B cell (primary cell): ENCODE measurements at regions not wholly inside any gene's neighbourhood (a gene's known extent, or its start where the extent isn't known, plus 50 kb on each side); places are given as distances from the start of the nearest gene placed in this dataset.

Experiments
- ATAC-seq: fragments of 200-7000 bp; cut with Tn5 transposase; one replicate; pipeline ENCODE4 v1.10.0; 2021; ENCODE audit warnings: low read depth, mild to moderate bottlenecking, moderate number of reproducible peaks, moderate library complexity
- CTCF ChIA-PET: fragments of 350-600 bp; sonication (Branson Sonifier 250); formaldehyde crosslinking; loops from one replicate; lab custom pipeline; 2021; ENCODE audit warnings: antibody characterized with exemption, inconsistent platforms; lab: Charles Lee
- POLR2A ChIA-PET: fragments of 350-600 bp; sonication (Branson Sonifier 250); formaldehyde crosslinking; loops from one replicate; lab custom pipeline; 2021; ENCODE audit warnings: antibody characterized with exemption; lab: Charles Lee
- DNase-seq: peaks from one replicate; pipeline ENCODE4 v3.0.0; 2013
- H2AFZ ChIP-seq: 2 replicates; pipeline ENCODE4 v1.6.1; 2012; ENCODE audit warnings: mild to moderate bottlenecking, low read depth, low read length; ENCODE audit not compliant: insufficient read depth, poor library complexity, severe bottlenecking
- H3K27ac ChIP-seq, 2 donors: 1 replicate in 1 of 2; 2 replicates in 1 of 2; pipeline ENCODE4 v1.5.1; 2012 to 2013; ENCODE audit warnings: low read length in 2 of 2, mild to moderate bottlenecking in 2 of 2, moderate library complexity in 1 of 2
- H3K27me3 ChIP-seq, 4 experiments: fragments of 200-600 bp in 1 of 4; sonication (generic) in 1 of 4; replicated peaks in 1 of 4; 1 replicate in 2 of 4; 2 replicates in 2 of 4; pipeline versions ENCODE4 v1.6.1 to v1.7.0; 2013 to 2016; ENCODE audit warnings: low read length in 3 of 4, mild to moderate bottlenecking in 2 of 4, mixed read lengths in 1 of 4, moderate library complexity in 1 of 4; ENCODE audit not compliant: insufficient read depth in 4 of 4, control insufficient read depth in 3 of 4; ENCODE audit errors: control extremely low read depth in 1 of 4
- H3K36me3 ChIP-seq, 2 experiments: replicated peaks in 1 of 2; 1 replicate in 1 of 2; 2 replicates in 1 of 2; pipeline versions ENCODE4 v1.6.1 to v1.7.1; 2013; ENCODE audit warnings: low read length in 1 of 2; ENCODE audit not compliant: insufficient read depth in 2 of 2, control insufficient read depth in 1 of 2; ENCODE audit errors: control extremely low read depth in 1 of 2, extremely low read depth in 1 of 2
- H3K4me1 ChIP-seq, 2 donors: fragments of 200-600 bp in 1 of 2; sonication (generic) in 1 of 2; 1 replicate in 1 of 2; 2 replicates in 1 of 2; pipeline versions ENCODE4 v1.5.1 to v1.6.1; 2013 to 2017; ENCODE audit warnings: low read length in 2 of 2; ENCODE audit not compliant: control insufficient read depth in 2 of 2, insufficient read depth in 2 of 2
- H3K4me2 ChIP-seq: replicated peaks from 2 replicates; pipeline ENCODE3; 2012; ENCODE audit warnings: mild to moderate bottlenecking, low read depth, low read length; ENCODE audit not compliant: poor library complexity, severe bottlenecking
- H3K4me3 ChIP-seq, 5 experiments: fragments of 200-600 bp in 1 of 5; sonication (generic) in 1 of 5; 1 replicate in 3 of 5; 2 replicates in 2 of 5; pipeline versions ENCODE4 v1.5.1 to v1.7.0; 2011 to 2016; ENCODE audit warnings: low read length in 4 of 5, mild to moderate bottlenecking in 4 of 5, low read depth in 2 of 5, control low read depth in 1 of 5, moderate library complexity in 1 of 5; ENCODE audit not compliant: insufficient read depth in 1 of 5; ENCODE audit errors: control extremely low read depth in 1 of 5, extremely low read depth in 1 of 5
- H3K79me2 ChIP-seq: fragments of 200-600 bp; sonication (generic); one replicate; pipeline ENCODE4 v1.6.0; 2016; ENCODE audit warnings: low read length; ENCODE audit not compliant: control insufficient read depth, insufficient read depth
- H3K9ac ChIP-seq: fragments of 200-600 bp; sonication (generic); 2 replicates; pipeline ENCODE4 v1.6.1; 2017; ENCODE audit warnings: mild to moderate bottlenecking, low read length, moderate library complexity
- H3K9me3 ChIP-seq, 3 donors: one replicate each; pipeline versions ENCODE4 v1.6.1 to v1.7.1; 2013; ENCODE audit warnings: low read length in 2 of 3; ENCODE audit not compliant: control insufficient read depth in 2 of 3, insufficient read depth in 1 of 3; ENCODE audit errors: control extremely low read depth in 1 of 3
- H4K20me1 ChIP-seq: 2 replicates; pipeline ENCODE4 v1.6.0; 2012; ENCODE audit warnings: mild to moderate bottlenecking, low read length; ENCODE audit not compliant: insufficient read depth, control insufficient read depth, poor library complexity, severe bottlenecking
- H3K27ac Mint-ChIP-seq: one replicate; pipeline ENCODE4 v1.8.0; 2021; ENCODE audit warnings: mixed read lengths
- H3K27me3 Mint-ChIP-seq: one replicate; pipeline ENCODE4 v1.8.0; 2021; ENCODE audit warnings: mixed read lengths
- H3K4me1 Mint-ChIP-seq: one replicate; pipeline ENCODE4 v1.8.0; 2021; ENCODE audit warnings: mixed read lengths
- H3K4me3 Mint-ChIP-seq: one replicate; pipeline ENCODE4 v1.8.0; 2021; ENCODE audit warnings: mixed read lengths
- H3K9me3 Mint-ChIP-seq: one replicate; pipeline ENCODE4 v1.8.0; 2022; ENCODE audit warnings: mixed read lengths; ENCODE audit not compliant: insufficient read depth
- CTCF ChIP-seq: fragments of 200-600 bp; IDR thresholded peaks from one replicate; pipeline ENCODE4 v1.8.0; 2022; ENCODE audit warnings: antibody characterized with exemption, mild to moderate bottlenecking
- EZH2 ChIP-seq: IDR thresholded peaks from 2 replicates; pipeline ENCODE4 v1.6.1; 2012; ENCODE audit warnings: borderline replicate concordance, low read depth, mild to moderate bottlenecking, moderate library complexity, low read length; ENCODE audit not compliant: insufficient read depth, poor library complexity, severe bottlenecking
- WGBS: methylation state at CpG from one replicate; pipeline ENCODE4 v1.1.5; 2013; ENCODE audit warnings: missing lambda C conversion rate; ENCODE audit not compliant: insufficient coverage; 5-methylcytosine and 5-hydroxymethylcytosine counted together
- intact Hi-C: fragments of 100-400 bp; cut with micrococcal nuclease; formaldehyde crosslinking; loops from one replicate; pipeline ENCODE4 v1.10.0; 2022

DNA sequence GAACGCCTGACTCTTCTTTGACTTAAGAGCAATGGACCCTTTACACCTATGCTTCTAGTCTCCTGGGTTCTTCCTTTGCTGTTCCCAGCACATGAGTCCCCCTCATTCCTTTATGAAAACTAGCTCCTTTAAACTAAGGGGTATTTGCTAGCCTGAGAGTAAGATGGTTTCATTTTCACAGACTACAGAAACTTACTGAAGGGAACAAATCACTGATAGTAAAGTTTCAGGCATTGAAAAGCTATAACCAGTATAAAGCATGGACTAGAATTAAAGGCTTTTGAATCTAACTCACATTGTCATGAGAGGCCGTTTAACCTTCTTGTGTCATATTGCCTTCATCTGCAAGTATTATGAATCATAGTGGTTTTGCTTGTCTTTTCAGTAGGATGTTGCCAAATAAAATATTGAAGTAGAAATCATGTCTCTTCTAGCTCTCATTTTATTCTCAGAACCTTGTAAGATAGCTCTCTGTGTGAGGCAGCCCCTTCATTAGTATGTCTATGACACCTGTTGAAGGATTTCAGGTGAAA is 765.9 kb downstream of the NR2F2 start:
- H3K4me1 ChIP-seq: no peaks in the 10 kb centered on the region
- ATAC-seq: no peak
- H3K4me3 ChIP-seq: no peak overlapping the region
- TF ChIP-seq EZH2 (no peak), CTCF (no peak)
- POLR2A ChIA-PET: no interaction called here
- no peak overlapping the region for H3K9ac ChIP-seq
- no peaks in the 10 kb centered on the region for H3K4me1 Mint-ChIP-seq
- H3K79me2 ChIP-seq: no peaks in the 10 kb centered on the region
- intact Hi-C loops: no loop called here
- H2AFZ ChIP-seq: no peak overlapping the region
- H3K4me3 Mint-ChIP-seq: no peak overlapping the region
- peaks cover 15% of the 10 kb centered on the region for H3K9me3 Mint-ChIP-seq
- no peaks in the 10 kb centered on the region for H3K27me3 Mint-ChIP-seq
- no peak for DNase-seq
- H3K27me3 ChIP-seq: no peaks in the 10 kb centered on the region
- H3K36me3 ChIP-seq: no peaks in the 10 kb centered on the region
- H3K4me2 ChIP-seq: no peak overlapping the region
- H4K20me1 ChIP-seq: no peaks in the 10 kb centered on the region
- no CpG with 5 or more reads among the region's 2 CpGs for WGBS
- H3K27ac Mint-ChIP-seq: no peak overlapping the region
- H3K9me3 ChIP-seq: no peaks in the 10 kb centered on the region
- CTCF ChIA-PET: no interaction called here
- no peak overlapping the region for H3K27ac ChIP-seq

DNA sequence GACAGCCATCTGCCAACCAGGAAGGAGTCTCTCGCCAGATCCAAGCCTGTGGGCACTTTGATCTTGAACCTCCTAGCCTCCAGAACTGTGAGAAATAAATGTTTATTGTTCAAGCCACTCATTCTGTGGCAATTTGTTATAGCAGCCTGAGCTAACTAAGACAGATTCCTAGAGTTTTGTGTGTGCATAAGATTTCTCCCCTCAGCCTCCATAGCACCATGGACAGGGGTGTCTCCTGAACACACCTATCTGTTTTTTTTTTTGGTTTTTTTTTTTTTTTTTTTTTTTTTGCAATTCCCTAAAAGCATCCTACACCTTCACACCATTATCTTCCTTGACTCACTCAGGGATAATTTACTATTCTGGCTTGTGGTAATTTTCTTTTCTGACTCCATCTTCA is 768.5 kb downstream of the NR2F2 start:
- H4K20me1 ChIP-seq: no peaks in the 10 kb centered on the region
- H3K79me2 ChIP-seq: no peaks in the 10 kb centered on the region
- no peaks in the 10 kb centered on the region for H3K4me1 Mint-ChIP-seq
- no peak overlapping the region for H3K9ac ChIP-seq
- no peak for DNase-seq
- no peak overlapping the region for H3K4me3 Mint-ChIP-seq
- peaks cover 0 to 3% (median 0%) of the 10 kb centered on the region in 3 donors for H3K9me3 ChIP-seq
- H3K27ac ChIP-seq: no peak overlapping the region
- H3K27me3 ChIP-seq: no peaks in the 10 kb centered on the region
- H3K27me3 Mint-ChIP-seq: no peaks in the 10 kb centered on the region
- H3K27ac Mint-ChIP-seq: no peak overlapping the region
- WGBS: no CpG with 5 or more reads among the region's 1 CpG
- ChIA-PET POLR2A (no interaction called here), CTCF (no interaction called here)
- H3K4me2 ChIP-seq: no peak overlapping the region
- peaks cover 10% of the 10 kb centered on the region for H3K9me3 Mint-ChIP-seq
- H3K4me1 ChIP-seq: no peaks in the 10 kb centered on the region
- no peak for ATAC-seq
- no peak overlapping the region for H3K4me3 ChIP-seq
- TF ChIP-seq EZH2 (no peak), CTCF (no peak)
- intact Hi-C loops: no loop called here
- no peaks in the 10 kb centered on the region for H3K36me3 ChIP-seq
- no peak overlapping the region for H2AFZ ChIP-seq
